AG10803 (cell line): ENCODE measurements at regions not wholly inside any gene's neighbourhood (a gene's known extent, or its start where the extent isn't known, plus 50 kb on each side); places are given as distances from the start of the nearest gene placed in this dataset.

Experiments used
- DNase-seq: peaks from one replicate; pipeline ENCODE4 v3.0.0; 2010; ENCODE audit warnings: low read depth
- H3K4me3 ChIP-seq: 2 replicates; pipeline ENCODE4 v1.5.1; 2011; ENCODE audit warnings: mild to moderate bottlenecking, low read length, control low read depth
- CTCF ChIP-seq: conservative IDR thresholded peaks from 2 replicates; pipeline ENCODE4 v1.5.1; 2011; ENCODE audit warnings: mild to moderate bottlenecking, low read length, control low read depth, inconsistent platforms

- H3K4me3 ChIP-seq: no peak overlapping the region
- no peak for TF ChIP-seq CTCF
- no peak for DNase-seq
Measured at GRCh38 chr14:53601409-53601808, 355.2 kb downstream of the BMP4 start.

GRCh38 chr14:53599221-53599945 is 357.2 kb downstream of the BMP4 start:
- no peak for DNase-seq
- TF ChIP-seq CTCF: no peak

GRCh38 chr14:53596853-53597525 is 359.6 kb downstream of the BMP4 start:
- TF ChIP-seq CTCF: no peak
- DNase-seq: no peak
- H3K4me3 ChIP-seq: no peak overlapping the region

More at GRCh38 chr14:53599221-53599945, 357.2 kb downstream of the BMP4 start:
- H3K4me3 ChIP-seq: no peak overlapping the region

- DNase-seq: peak; percentile 2
- no peak for TF ChIP-seq CTCF
- H3K4me3 ChIP-seq: no peak overlapping the region
Measured at GRCh38 chr14:53591816-53592215, 364.8 kb downstream of the BMP4 start.

GRCh38 chr14:53581504-53581903 is 375.1 kb downstream of the BMP4 start:
- H3K4me3 ChIP-seq: no peak overlapping the region
- TF ChIP-seq CTCF: no peak
- no peak for DNase-seq

GRCh38 chr14:53571641-53572328 is 384.8 kb downstream of the BMP4 start:
- H3K4me3 ChIP-seq: no peak overlapping the region
- DNase-seq: no peak
- no peak for TF ChIP-seq CTCF
